ENCODE measurements at regions not wholly inside any gene's neighbourhood (a gene's known extent, or its start where the extent isn't known, plus 50 kb on each side); places are given as distances from the start of the nearest gene placed in this dataset.
A peak's percentile ranks its signal among the peaks of the same experiment; 100 is the strongest.

- TF ChIP-seq CTCF (conservative IDR thresholded peaks at IDR 0.05 in 1 of 2, IDR thresholded peaks at IDR 0.05 in 1 of 2; ENCODE audit: extremely low read depth in 1 of 2, insufficient read depth in 1 of 2, low read depth in 1 of 2, low read length in 2 of 2) (peak in 1 of 2 donors; percentile 40), EZH2 (IDR thresholded peaks at IDR 0.05; ENCODE audit: borderline replicate concordance, low read length) (no peak)
These were observed 63.7 kb upstream of the PDGFRA start for GRCh38 chr4:54165438-54165837.

Data from mammary epithelial cell (primary cell).